Astrocyte of the spinal cord (primary cell): ENCODE measurements at regions not wholly inside any gene's neighbourhood (a gene's known extent, or its start where the extent isn't known, plus 50 kb on each side); places are given as distances from the start of the nearest gene placed in this dataset.

Experiments used
- DNase-seq: peaks from one replicate; pipeline ENCODE4 v3.0.0; 2011; ENCODE audit warnings: low read depth, low spot score
- H3K4me3 ChIP-seq: 2 replicates; pipeline ENCODE4 v1.5.1; 2011; ENCODE audit warnings: low read depth, mild to moderate bottlenecking, low read length, moderate library complexity
- CTCF ChIP-seq: IDR thresholded peaks from 2 replicates; pipeline ENCODE4 v1.5.1; 2012; ENCODE audit warnings: low read depth, mild to moderate bottlenecking, low read length, inconsistent platforms
- in situ Hi-C: cut with HindIII; loops from 2 replicates; pipeline ENCODE4 v1.10.0; 2017; ENCODE audit warnings: low sequenced_read_pairs

GRCh38 chrX:34716302-34716701 lies 59.2 kb upstream of the TMEM47 start:
- no peak overlapping the region for H3K4me3 ChIP-seq
- no peak for TF ChIP-seq CTCF
- no peak for DNase-seq
- in situ Hi-C loops: no loop called here

GRCh38 chrX:34734383-34734782 lies 77.3 kb upstream of the TMEM47 start:
- TF ChIP-seq CTCF: no peak
- H3K4me3 ChIP-seq: no peak overlapping the region
- peak; percentile 31 for DNase-seq
- in situ Hi-C loops: no loop called here

- in situ Hi-C loops: no loop called here
- no peak for TF ChIP-seq CTCF
Observed at GRCh38 chrX:34744521-34744920, 87.4 kb upstream of the TMEM47 start.

DNA sequence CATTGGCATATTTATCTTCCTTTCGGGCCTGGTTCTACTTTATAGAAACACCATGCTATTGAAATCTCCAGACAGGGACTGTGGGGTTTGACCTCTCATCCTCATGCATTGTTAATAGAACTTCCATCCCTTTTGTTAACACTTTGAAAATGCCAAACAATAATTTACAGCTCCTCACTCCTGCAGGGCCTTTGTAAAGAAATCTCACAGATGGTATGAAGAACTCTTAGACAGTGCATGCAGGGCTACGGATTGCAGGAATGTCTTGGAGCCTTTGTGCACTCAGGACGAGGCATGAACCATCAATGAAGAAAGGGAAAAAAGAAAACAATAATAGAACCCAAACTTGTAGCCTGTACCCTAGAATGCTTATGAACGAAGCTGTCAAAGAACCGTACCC lies 92.8 kb upstream of the TMEM47 start:
- H3K4me3 ChIP-seq: no peak overlapping the region
- no peak for TF ChIP-seq CTCF
- no peak for DNase-seq
- in situ Hi-C loops: no loop called here

More at GRCh38 chrX:34744521-34744920, 87.4 kb upstream of the TMEM47 start:
- no peak overlapping the region for H3K4me3 ChIP-seq
- no peak for DNase-seq

GRCh38 chrX:34764852-34765361 lies 107.8 kb upstream of the TMEM47 start:
- H3K4me3 ChIP-seq: no peak overlapping the region
- in situ Hi-C loops: no loop called here
- DNase-seq: no peak
- no peak for TF ChIP-seq CTCF

GRCh38 chrX:34768290-34768689 lies 111.2 kb upstream of the TMEM47 start:
- no peak for DNase-seq
- TF ChIP-seq CTCF: no peak

DNA sequence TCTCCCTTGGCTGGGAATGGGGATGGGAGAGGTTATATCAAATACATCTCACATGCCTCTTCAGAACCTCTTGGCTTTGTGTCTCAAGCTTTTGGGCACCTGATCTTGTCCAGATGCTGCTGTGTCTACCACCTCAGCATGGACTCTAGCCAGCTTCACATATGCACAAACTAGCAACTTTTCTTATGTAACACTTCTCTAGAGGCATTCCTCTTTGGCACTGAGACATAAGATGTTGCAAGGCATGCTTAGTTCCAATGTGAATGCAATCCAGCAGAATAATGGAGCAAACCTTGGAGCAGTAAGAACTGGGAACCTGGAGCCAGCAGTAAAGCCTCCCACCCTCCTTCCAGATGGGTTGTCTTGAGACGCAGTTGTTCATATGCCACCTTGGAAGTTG lies 113.4 kb upstream of the TMEM47 start:
- DNase-seq: no peak
- in situ Hi-C loops: no loop called here

More at GRCh38 chrX:34768290-34768689, 111.2 kb upstream of the TMEM47 start:
- in situ Hi-C loops: no loop called here
- H3K4me3 ChIP-seq: no peak overlapping the region

More for the DNA sequence above, 113.4 kb upstream of the TMEM47 start:
- TF ChIP-seq CTCF: no peak
- H3K4me3 ChIP-seq: no peak overlapping the region
